KBM-7 (cell line): ENCODE measurements at regions not wholly inside any gene's neighbourhood (a gene's known extent, or its start where the extent isn't known, plus 50 kb on each side); places are given as distances from the start of the nearest gene placed in this dataset.

ENCODE experiments used
- DNase-seq: peaks from one replicate; pipeline ENCODE4 v3.0.0-alpha.2; 2015
- in situ Hi-C: fragments of 300-500 bp; cut with MboI; formaldehyde crosslinking; loops from 2 replicates; pipeline ENCODE4 v1.14.3; 2020; ENCODE audit warnings: low sequenced_read_pairs, low pct_unique_long_range_greater_than_20kb, mixed read lengths

DNA sequence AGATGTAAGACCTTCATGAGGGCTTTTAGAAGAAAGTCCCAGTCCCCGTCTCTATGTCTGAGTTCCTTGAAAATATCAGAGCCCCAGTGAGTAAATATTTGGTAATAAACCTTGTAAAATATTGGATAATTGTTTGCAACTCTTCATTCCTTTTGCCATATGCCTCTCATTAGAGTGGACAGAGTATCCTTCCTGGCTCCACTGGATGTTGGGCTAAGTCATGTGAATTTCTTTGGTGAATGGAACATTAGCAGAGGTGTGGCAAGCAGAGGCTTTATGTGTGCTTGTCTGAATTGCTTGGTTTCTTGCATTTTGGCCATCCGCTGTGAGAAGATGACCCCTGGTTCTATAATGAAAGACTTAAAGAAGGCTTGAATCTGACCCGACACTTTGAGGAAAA is 490.3 kb downstream of the METTL15 start:
- in situ Hi-C loops, result no loop called here
- DNase-seq, result no peak

DNA sequence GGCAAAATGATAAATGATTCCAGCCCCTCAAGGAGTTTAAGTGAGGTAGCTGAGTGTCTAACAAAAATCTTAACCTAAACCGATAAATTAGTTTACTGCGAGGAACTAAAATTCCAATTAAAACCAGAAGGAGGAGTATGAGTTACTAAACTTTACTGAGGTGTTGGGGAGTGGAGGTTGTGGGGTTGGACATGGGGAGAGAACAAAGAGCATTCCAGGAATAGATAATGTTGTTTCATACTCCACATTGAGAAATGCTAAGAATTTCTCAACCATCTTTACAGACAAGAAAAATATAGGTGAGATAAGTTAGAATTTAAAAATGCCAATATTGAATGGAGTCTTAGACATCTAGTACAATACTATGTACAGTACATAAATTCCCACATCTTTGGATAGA is 488.6 kb downstream of the METTL15 start:
- in situ Hi-C loops, result no loop called here
- DNase-seq, result no peak

DNA sequence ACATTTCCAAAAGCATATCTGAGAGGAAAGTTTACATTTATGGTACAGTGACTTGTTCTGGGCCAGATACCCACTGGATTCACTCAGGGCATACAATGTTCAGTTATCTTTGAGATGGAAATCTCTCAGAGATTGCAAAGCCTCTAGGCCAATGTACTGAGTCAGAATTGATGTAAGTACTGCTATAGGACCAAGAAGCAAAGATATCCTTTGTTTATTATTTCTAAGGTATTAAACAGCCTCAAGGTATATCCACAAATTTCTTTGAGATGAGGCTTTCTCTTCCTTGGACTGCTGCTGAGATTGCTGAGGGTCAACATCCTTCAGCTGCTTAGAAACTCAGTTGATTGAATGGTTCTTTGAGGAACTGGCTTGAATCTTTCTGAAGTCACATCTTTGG is 484.0 kb downstream of the METTL15 start:
- in situ Hi-C loops, result no loop called here
- no peak for DNase-seq

DNA sequence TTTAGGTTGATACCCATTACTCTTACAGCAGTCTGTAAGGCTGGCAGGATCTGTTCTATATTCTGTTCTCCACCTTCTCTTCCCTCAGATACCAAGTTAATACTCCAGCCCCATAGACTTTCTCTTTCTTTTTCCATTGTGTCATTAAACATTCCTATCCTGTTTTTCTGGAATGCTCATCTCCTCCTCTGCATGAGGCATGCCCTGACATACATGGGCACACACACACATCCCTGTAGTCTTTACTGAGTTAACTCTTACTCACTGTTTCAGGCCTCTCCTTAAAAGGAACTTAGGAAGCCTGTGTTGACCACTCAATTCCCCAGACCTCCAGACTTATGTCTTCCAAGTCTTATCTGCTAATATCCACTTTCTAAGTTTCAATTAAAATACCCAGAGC is 476.8 kb downstream of the METTL15 start:
- in situ Hi-C loops, result no loop called here
- no peak for DNase-seq

DNA sequence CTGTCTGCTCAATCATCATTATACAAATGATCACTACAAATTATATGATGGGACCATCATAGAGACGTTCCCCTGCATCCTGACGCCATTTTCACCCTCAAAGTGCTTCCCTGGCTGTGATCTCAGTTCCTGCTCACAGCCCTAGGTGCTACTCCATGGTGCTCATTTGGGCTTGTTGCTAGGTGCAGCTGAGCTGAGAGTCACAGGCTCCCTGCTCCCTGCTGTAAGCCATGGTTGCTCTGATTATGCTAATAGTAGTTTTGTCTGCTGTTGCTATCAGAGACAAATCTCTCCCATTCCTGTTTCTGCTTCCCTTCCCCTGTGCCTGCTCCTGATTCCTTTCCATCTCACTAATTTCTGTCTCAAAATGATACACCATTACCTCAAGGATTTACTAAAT is 474.3 kb downstream of the METTL15 start:
- in situ Hi-C loops, result no loop called here
- DNase-seq, result no peak

DNA sequence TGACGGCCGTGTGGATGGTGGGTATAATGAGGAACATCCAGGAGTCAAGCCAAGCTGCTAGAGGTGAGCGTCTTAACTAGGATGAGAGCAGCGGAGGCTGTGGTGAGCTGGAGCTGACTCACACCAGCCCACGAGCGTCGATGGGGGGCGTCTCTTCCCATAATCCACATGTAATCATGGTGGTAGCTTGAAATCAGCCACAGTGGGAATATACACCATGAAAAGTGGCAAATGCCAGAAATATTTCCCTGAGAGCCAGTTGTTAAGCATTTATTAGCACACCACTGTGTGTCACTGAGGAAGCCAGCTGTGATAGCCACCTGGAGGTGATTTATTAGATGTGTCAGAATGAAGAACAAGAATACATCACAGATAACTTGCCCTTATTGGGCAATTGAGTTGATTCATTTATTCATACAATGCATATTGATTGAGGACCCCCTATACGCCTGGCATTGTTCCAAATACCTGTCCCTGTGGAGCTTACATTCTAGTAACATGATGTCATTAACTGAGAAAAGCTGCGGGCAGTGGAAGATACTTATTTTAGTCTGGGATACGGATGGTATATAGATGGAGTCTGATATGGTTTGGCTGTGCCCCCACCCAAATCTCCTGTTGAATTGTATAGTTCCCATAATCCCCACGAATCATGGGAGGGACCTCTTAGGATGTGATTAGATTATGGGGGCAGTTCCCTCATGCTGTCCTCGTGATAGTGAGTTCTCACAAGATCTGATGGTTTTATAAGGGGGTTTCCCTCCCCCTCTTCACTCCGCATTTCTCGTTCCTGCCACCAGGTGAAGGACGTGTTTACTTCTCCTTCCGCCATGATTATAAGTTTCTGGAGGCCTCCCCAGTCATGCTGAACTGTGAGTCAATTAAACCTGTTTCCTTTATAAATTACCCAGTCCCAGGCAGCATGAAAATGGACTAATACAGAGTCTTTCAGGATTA is 473.4 kb downstream of the METTL15 start:
- no peak for DNase-seq
- in situ Hi-C loops, result no loop called here

DNA sequence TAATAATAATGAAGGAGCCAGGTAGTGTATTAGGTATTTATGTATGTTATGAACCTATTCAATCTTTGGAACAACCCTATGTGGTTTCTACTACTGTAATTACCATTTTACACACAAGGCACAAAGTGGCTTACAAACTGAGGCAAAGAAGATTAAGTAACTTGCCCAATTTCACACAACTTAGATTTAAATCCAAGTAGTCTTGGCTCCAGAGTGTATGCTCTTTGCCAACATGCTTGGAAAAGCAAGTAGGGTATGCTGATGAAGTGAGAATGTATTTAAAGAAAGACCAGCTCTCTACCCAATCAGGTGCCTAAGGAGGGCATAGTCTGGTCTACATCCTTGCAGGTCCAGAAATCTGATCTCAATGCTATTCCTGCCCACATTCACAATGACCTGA is 463.2 kb downstream of the METTL15 start:
- no peak for DNase-seq
- in situ Hi-C loops, result no loop called here

DNA sequence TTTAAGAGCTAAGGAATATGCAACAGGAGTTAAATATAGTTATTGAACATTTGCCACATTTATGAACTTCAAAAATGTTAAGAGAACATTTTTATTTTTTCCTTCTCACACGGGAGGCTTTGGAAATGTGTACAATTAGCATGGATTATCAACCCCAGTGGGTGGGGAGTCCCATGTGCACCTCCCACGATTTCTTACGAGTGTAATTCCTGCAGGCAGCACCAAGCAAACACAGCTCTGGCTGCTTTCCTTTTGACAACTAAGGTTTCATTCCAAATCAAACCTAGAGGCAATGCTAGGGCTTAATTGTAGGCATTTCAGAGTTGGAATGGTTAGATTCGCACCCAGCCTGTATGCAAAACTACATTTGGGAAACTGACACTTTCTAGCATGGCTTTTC is 460.9 kb downstream of the METTL15 start:
- in situ Hi-C loops, result no loop called here
- DNase-seq, result no peak

DNA sequence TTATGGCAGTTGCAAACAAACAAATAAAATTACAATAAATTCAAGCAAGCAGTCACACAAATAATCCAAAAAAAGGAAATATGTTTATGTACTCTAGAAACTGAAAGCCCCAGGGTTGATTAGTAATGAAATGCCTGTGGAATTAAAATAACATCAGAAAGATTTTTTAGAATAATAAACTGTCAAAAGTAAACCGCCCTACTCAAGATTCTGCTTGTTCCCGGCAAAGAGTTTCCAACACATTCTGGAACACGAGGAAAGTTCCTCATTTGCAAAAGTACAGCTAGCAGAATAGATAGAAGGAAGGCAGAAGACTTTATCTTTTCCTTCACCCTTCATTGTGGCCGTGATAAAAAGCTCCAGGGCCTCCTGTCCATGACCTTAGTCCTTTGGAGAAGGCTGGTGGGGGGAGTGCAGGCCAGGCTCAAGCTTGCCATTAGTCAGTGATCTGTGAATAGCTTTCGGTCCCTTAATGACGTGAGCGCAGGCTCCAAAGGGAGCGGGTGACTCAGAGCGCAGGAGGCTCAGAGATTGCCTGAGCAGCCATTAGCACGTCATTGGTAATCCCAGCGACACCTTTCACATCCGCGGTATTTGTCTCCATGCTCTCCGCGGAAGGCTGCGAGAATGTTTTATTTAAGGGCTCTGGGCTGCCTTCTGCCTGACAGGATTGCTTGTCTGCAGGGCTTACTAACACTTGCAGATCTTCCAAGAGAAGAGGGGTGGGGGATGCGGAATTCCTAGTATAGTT is 458.3 kb downstream of the METTL15 start:
- in situ Hi-C loops, result no loop called here
- DNase-seq, result no peak

DNA sequence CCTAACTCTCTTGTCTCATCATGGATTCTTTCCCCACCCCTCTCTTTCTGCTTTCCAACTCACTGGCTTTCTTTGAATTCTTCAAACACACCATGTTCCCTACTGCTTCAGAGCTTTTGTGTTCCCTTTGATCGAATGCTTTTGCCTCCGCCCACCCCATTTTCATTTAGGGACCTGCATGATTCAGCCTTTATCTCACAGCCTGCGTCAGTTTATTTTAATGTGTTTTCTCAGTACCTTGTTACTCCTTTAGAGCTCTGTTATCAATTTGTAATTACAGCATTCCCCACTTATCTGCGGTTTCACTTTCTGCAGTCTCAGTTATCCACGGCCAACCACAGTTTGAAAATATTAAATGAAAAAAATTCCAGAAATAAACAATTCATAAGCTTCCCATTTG is 451.3 kb downstream of the METTL15 start:
- in situ Hi-C loops, result no loop called here
- no peak for DNase-seq

DNA sequence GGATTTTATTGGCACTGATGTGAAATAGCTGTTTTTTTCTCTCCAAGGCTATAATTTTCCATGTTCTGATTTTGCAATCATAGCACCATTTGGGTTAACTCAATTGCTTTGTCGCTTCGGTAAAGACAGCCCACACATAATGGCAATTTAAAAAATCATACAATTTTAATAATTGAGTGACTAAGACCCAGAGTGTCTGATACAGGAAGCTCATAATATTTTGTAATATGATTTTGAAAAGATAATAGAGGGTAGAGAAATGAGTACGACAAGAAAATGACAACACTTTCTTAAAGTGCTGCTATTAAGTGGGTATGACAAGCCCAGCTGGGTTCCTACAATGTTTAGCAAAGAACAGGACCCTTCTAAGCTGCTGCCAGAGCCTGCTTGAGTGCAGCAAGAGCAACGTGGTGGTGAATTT is 439.1 kb downstream of the METTL15 start:
- in situ Hi-C loops, result no loop called here
- DNase-seq, result no peak

DNA sequence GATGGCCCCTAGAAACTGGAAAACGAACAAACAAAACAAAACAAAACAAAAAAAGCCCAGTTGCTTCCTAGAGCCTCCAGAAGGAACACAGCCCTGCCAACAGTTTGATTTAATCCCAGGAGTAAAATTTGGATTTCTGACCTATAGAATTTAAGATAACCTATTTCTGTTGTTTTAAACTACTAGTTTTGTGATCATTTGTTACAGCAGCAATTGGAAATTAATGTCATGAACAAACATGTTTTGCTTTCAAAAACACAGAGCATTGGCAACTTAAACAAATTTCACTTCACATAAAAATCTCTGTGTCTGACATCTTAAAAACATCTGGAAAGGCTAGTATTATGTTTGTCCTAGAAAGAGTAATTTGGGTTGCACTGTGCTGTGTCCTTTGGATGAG is 437.3 kb downstream of the METTL15 start:
- no peak for DNase-seq
- in situ Hi-C loops, result no loop called here

DNA sequence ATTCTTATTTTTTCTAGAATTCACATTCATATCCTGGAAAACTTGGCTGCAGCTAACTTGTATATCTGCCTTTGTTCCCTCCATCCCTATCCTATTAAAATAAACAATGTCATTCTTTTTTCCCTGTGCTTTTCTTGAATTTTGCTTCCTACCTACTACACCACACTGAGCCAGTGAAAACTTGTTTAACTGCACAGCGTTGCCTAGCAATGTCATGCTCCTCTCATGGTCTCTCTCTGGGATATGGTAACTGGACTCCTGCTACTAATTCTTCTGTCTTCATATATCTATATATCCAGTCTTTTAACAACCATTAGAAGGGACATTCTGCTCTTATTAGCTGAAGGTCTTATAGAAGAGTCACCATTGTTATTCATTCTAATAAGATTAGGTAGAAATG is 434.4 kb downstream of the METTL15 start:
- DNase-seq, result no peak
- in situ Hi-C loops, result no loop called here

DNA sequence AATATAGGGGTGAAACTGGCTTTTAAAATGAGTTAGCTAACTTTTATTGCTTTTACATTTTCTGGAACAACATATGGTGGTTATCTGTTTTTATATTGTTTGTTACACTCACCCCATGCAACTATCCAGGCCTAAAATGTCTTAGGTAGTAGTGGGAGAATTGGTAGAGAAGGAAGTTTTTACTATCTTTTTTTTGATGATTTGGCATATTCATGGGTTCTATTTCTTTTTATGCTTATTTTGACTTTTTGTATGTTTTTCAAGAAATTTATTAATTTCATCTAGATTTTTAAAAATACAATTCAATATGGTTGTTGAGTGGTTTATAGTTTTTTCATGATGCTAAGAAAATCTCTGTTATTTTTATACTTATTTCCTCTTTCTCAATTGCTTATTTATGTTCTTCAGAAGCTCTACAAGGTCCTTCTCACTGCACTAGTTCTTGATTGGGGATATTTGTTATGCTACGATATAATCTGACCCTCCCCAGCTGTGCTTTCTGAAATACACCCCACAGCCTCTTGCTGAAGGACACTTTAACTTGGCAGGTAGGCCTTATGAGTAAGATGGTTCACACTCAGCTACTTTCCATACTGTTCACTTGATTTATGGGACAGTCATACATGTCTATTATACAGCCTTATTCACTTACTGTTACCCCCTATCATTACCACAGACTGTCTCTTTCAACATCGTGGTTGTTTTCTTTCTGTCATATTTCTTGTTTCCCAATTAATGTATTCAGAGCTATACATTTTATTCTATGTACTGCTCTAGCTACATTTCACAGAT is 431.2 kb downstream of the METTL15 start:
- DNase-seq, result no peak
- in situ Hi-C loops, result no loop called here

DNA sequence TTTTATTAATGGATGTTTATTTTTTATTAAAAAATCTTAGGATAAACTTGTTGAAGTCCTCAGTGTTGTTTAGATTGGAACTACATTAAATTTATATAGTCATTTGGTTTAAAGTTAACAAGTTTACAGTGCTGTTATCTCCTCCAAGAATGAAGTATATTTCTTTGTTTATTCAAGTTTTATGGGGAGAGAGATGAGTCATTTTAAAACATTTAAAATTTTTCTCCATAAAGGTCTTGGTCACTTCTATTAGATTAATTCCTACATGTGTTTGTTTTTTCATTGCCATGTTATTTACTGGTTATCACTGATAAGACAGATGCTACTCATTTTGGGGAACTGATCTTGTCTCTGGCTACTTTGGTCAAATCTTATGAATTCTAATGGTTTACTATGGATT is 429.6 kb downstream of the METTL15 start:
- in situ Hi-C loops, result no loop called here
- no peak for DNase-seq

DNA sequence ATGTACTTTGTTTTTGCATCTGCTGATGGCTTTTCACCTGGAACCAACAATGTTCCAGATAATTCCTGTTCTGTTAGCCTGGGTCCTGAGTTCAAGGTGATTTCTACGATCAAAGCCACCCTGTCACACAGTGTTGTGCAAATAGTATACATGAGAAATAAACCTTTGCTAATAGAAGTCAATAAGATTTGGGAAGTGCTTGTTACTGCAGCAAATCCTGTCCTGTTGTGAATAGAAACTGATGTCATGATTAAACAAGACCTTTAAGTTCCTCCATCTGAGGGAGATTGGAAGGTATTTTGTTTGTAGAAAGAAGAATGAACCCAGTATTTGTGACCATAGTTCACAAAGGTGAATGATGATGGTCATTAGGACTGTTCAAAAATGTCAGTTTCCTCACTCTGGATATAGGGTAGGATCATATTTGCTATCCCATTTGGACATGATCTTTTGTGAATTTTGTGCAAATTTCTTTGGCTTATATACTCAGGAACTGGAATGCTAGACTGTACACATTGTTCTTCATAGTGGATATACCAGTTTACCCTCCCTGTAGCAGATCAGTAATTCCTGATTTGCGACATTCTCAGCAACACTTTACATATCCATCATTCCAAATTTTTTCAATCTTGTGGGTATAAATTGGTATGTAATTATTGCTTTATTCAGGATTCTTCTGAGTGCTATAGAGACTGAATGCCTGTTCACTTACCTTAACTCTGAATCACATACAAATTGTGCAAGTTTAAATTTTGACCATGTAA is 428.5 kb downstream of the METTL15 start:
- in situ Hi-C loops, result no loop called here
- no peak for DNase-seq

DNA sequence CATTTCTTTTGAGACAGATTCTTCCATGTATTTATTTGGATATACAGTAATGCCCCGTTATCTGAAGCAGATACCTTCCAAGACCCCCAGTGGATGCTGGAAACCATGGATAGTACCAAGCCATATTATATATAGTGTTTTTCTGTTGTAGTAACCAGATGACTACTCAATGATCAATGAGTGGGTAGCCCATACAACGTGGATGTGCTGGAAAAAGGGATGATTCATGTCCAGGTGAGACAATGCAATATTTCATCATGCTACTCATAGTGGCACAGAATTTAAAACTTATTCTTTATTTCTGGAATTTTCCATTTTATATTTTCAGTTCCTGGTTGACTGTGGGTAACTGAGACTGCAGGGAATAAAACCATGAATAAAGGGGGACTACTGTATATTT is 427.5 kb downstream of the METTL15 start:
- in situ Hi-C loops, result no loop called here
- DNase-seq, result no peak

DNA sequence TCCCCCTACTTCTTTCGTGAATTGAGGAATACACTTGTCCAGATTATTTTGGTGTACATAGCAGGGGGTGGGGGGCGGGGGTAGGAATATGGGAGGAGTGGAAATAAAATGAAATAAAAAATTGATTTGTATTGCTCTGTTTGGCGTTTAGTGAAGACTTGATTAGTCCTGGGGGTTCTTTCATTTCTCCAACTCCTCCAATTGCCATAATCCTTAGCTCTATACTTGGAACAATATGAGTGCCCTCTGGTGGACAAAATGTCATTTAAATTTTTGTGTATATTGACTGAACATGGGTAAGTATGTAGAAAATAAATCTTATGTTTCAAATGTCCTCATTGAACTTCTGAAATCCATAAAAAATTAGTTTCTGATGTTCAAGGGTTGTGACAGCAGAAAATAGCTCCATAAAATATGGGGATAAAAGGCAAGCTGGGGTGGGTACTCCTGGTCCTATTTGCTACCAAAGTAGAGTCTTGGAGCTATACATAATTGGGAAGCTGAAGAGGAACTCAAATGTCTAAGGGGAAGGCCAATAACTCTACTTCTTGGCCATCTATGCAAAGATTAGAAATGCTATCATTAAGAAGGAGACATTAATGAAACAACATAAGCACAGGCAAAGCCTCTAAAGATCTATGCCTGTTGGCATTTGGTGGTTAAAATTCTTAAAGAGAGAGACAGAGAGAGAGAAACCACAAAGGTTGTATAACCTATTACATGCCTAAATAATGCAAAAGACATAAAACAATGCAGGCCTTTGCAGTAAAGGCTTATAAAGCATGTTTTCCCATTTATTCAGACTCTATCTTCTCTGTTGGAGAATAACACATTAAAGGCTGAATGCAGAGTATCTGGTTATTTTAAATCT is 421.6 kb downstream of the METTL15 start:
- peak; percentile 53 for DNase-seq
- in situ Hi-C loops, result no loop called here
